H9 (cell line): ENCODE measurements at regions not wholly inside any gene's neighbourhood (a gene's known extent, or its start where the extent isn't known, plus 50 kb on each side); places are given as distances from the start of the nearest gene placed in this dataset.
"Not testable (repeated sequence)": the region's sequence is repeated elsewhere in the genome, so short reads cannot be mapped to it uniquely, and the experiment has no call there.

Experiments
- DNase-seq: peaks from one replicate; pipeline ENCODE4 v3.0.0-alpha.2; 2017
- H2AFZ ChIP-seq: one replicate; pipeline ENCODE4 v1.6.1; 2013; ENCODE audit warnings: mild to moderate bottlenecking, low read length, control low read depth, moderate library complexity
- H2AK5ac ChIP-seq: 2 replicates; pipeline ENCODE4 v1.6.1; 2013; ENCODE audit warnings: low read length, control low read depth, mixed read lengths; ENCODE audit not compliant: insufficient read length
- H2BK120ac ChIP-seq: one replicate; pipeline ENCODE4 v1.6.1; 2013; ENCODE audit warnings: low read depth, mild to moderate bottlenecking, low read length, control low read depth, inconsistent platforms; ENCODE audit not compliant: poor library complexity, severe bottlenecking
- H2BK12ac ChIP-seq: 2 replicates; pipeline ENCODE4 v1.6.1; 2013; ENCODE audit warnings: low read length, control low read depth, mixed read lengths, low read depth; ENCODE audit not compliant: insufficient read length
- H2BK15ac ChIP-seq: 2 replicates; pipeline ENCODE4 v1.6.1; 2013; ENCODE audit warnings: low read depth, low read length, control low read depth
- H2BK20ac ChIP-seq: one replicate; pipeline ENCODE4 v1.6.1; 2013; ENCODE audit warnings: low read depth, mild to moderate bottlenecking, low read length, control low read depth, inconsistent platforms; ENCODE audit not compliant: poor library complexity, severe bottlenecking
- H2BK5ac ChIP-seq: 2 replicates; pipeline ENCODE4 v1.6.1; 2013; ENCODE audit warnings: low read length, control low read depth, mixed read lengths; ENCODE audit not compliant: insufficient read length
- H3K14ac ChIP-seq: 2 replicates; pipeline ENCODE4 v1.6.1; 2013; ENCODE audit warnings: low read length, control low read depth; ENCODE audit not compliant: insufficient read depth
- H3K18ac ChIP-seq: 2 replicates; pipeline ENCODE4 v1.6.1; 2013; ENCODE audit warnings: low read depth, mild to moderate bottlenecking, mixed read lengths, low read length, control low read depth; ENCODE audit not compliant: insufficient read length
- H3K23ac ChIP-seq: 2 replicates; pipeline ENCODE4 v1.6.1; 2013; ENCODE audit warnings: low read length, control low read depth, mixed read lengths, low read depth; ENCODE audit not compliant: insufficient read length
- H3K23me2 ChIP-seq: 2 replicates; pipeline ENCODE4 v1.6.1; 2013; ENCODE audit warnings: low read depth, mild to moderate bottlenecking, mixed read lengths, low read length, control low read depth; ENCODE audit not compliant: insufficient read length, poor library complexity, severe bottlenecking
- H3K27ac ChIP-seq: 2 replicates; pipeline ENCODE4 v1.5.1; 2013; ENCODE audit warnings: low read length, control low read depth, mixed read lengths, low read depth; ENCODE audit not compliant: insufficient read length
- H3K27me3 ChIP-seq: 2 replicates; pipeline ENCODE4 v1.6.1; 2013; ENCODE audit warnings: low read length, control low read depth, inconsistent platforms; ENCODE audit not compliant: insufficient read depth
- H3K4ac ChIP-seq: 2 replicates; pipeline ENCODE4 v1.6.1; 2013; ENCODE audit warnings: low read depth, mild to moderate bottlenecking, control low read depth, inconsistent platforms, low read length, moderate library complexity
- H3K4me1 ChIP-seq: 2 replicates; pipeline ENCODE4 v1.6.1; 2013; ENCODE audit warnings: low read length, control low read depth, inconsistent platforms; ENCODE audit not compliant: insufficient read depth
- H3K4me2 ChIP-seq: 2 replicates; pipeline ENCODE4 v1.6.1; 2013; ENCODE audit warnings: low read length, control low read depth, mixed read lengths; ENCODE audit not compliant: insufficient read length, insufficient read depth
- H3K56ac ChIP-seq: 2 replicates; pipeline ENCODE4 v1.6.1; 2013; ENCODE audit warnings: low read depth, mild to moderate bottlenecking, mixed read lengths, low read length, control low read depth; ENCODE audit not compliant: insufficient read length
- H3K79me1 ChIP-seq: 2 replicates; pipeline ENCODE4 v1.6.1; 2013; ENCODE audit warnings: low read depth, mild to moderate bottlenecking, moderate library complexity, low read length, control low read depth, inconsistent platforms; ENCODE audit not compliant: insufficient read depth, poor library complexity, severe bottlenecking
- H3K79me2 ChIP-seq: 2 replicates; pipeline ENCODE4 v1.6.1; 2013; ENCODE audit warnings: low read length, control low read depth, inconsistent platforms; ENCODE audit not compliant: insufficient read depth
- H3K9ac ChIP-seq: 2 replicates; pipeline ENCODE4 v1.6.1; 2013; ENCODE audit warnings: low read length, control low read depth, mixed read lengths; ENCODE audit not compliant: insufficient read length; ENCODE audit errors: extremely low read depth
- H3K9me3 ChIP-seq: one replicate; pipeline ENCODE4 v1.6.1; 2013; ENCODE audit warnings: low read depth, low read length, inconsistent platforms; ENCODE audit not compliant: control insufficient read depth
- H3T11ph ChIP-seq: one replicate; pipeline ENCODE4 v1.6.1; 2013; ENCODE audit warnings: mild to moderate bottlenecking, low read length, control low read depth, inconsistent platforms
- H4K20me1 ChIP-seq: one replicate; pipeline ENCODE4 v1.6.1; 2013; ENCODE audit not compliant: control insufficient read depth, insufficient read length, insufficient read depth
- H4K5ac ChIP-seq: 2 replicates; pipeline ENCODE4 v1.6.1; 2013; ENCODE audit warnings: low read depth, mild to moderate bottlenecking, mixed read lengths, low read length, control low read depth; ENCODE audit not compliant: insufficient read length
- H4K8ac ChIP-seq: replicated peaks from 2 replicates; pipeline ENCODE4 v1.6.1; 2013; ENCODE audit warnings: low read length, control low read depth, mixed read lengths, low read depth; ENCODE audit not compliant: insufficient read length
- H4K91ac ChIP-seq: 2 replicates; pipeline ENCODE4 v1.6.1; 2013; ENCODE audit warnings: low read depth, mild to moderate bottlenecking, moderate library complexity, mixed read lengths, low read length, control low read depth; ENCODE audit not compliant: insufficient read length
- H3K27ac Mint-ChIP-seq, 3 experiments: 2 replicates in 2 of 3; 3 replicates in 1 of 3; pipeline ENCODE4 v1.8.0; 2020 to 2021; ENCODE audit warnings: mixed read lengths in 3 of 3, mild to moderate bottlenecking in 1 of 3, moderate library complexity in 1 of 3
- H3K27me3 Mint-ChIP-seq: 2 replicates; pipeline ENCODE4 v1.8.0; 2021; ENCODE audit warnings: low read depth, mild to moderate bottlenecking, moderate library complexity, mixed read lengths
- H3K36me3 Mint-ChIP-seq, 3 experiments: 2 replicates in 2 of 3; 3 replicates in 1 of 3; pipeline ENCODE4 v1.8.0; 2020 to 2021; ENCODE audit warnings: low read depth in 3 of 3, mixed read lengths in 3 of 3; ENCODE audit not compliant: insufficient read depth in 1 of 3
- H3K4me1 Mint-ChIP-seq, 2 experiments: 2 replicates each; pipeline ENCODE4 v1.8.0; 2020; ENCODE audit warnings: mixed read lengths in 2 of 2
- H3K4me3 Mint-ChIP-seq, 2 experiments: 2 replicates in 1 of 2; 3 replicates in 1 of 2; pipeline ENCODE4 v1.8.0; 2020 to 2021; ENCODE audit warnings: mild to moderate bottlenecking in 2 of 2, mixed read lengths in 2 of 2, moderate library complexity in 1 of 2
- H3K9me3 Mint-ChIP-seq, 2 experiments: 2 replicates in 1 of 2; 3 replicates in 1 of 2; pipeline ENCODE4 v1.8.0; 2020; ENCODE audit warnings: mild to moderate bottlenecking in 2 of 2, mixed read lengths in 2 of 2, moderate library complexity in 1 of 2
- WGBS: extraction: QIAGEN DNeasy Blood & Tissue Kit; methylation state at CpG from one replicate; pipeline ENCODE4 v1.1.7; 2013; ENCODE audit warnings: missing lambda C conversion rate, low lambda C conversion rate, mixed read lengths; ENCODE audit not compliant: insufficient read length; ENCODE audit errors: extremely low coverage; 5-methylcytosine and 5-hydroxymethylcytosine counted together
- TF ChIP-seq, protein P1 (sequence below): fragments of 200-600 bp; sonication (generic); conservative IDR thresholded peaks from 3 replicates; pipeline ENCODE4 v1.8.0; 2021; ENCODE audit warnings: antibody characterized with exemption, mild to moderate bottlenecking

DNA sequence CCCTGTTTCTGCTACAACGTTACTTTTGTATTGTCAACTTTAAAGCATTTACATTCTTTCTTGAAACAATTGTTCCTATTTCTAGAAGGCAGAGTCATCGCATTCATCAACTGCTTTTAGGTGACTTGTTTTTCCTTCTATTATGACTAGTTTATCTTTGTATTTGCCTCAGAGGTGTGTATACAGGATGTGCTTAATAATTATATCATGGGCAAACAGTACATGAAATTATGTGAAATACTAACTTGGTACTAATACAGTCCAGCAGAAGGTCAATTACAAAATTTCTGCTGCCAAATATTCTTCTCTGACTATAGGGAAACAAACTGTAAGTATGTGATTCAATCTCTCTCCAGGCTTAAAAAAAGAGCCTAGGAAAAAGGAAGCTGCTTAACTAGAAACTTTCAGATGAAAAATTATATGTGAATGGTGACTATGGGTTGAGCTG, 101.6 kb downstream of the C4BPA start:
- H3K9me3 Mint-ChIP-seq, result peaks cover 24 to 32% of the 10 kb centered on the region in 2 experiments
- Histone ChIP-seq H2BK12ac (no peak overlapping the region), H3K4ac (no peak overlapping the region), H2BK5ac (no peak overlapping the region), H3K9ac (no peak overlapping the region), H2AK5ac (no peak overlapping the region), H3K9me3 (no peaks in the 10 kb centered on the region), H3T11ph (no peak overlapping the region), H4K20me1 (no peaks in the 10 kb centered on the region), H3K27me3 (no peaks in the 10 kb centered on the region), H2AFZ (no peak overlapping the region), H2BK120ac (no peak overlapping the region), H4K5ac (no peak overlapping the region), H3K79me2 (no peaks in the 10 kb centered on the region), H2BK15ac (no peak overlapping the region), H3K18ac (no peak overlapping the region), H2BK20ac (no peak overlapping the region), H3K14ac (no peak overlapping the region), H3K23ac (no peak overlapping the region), H4K8ac (no peak overlapping the region), H3K79me1 (no peaks in the 10 kb centered on the region), H3K4me1 (no peaks in the 10 kb centered on the region), H3K27ac (no peak overlapping the region), H4K91ac (no peak overlapping the region), H3K56ac (no peak overlapping the region), H3K23me2 (no peaks in the 10 kb centered on the region), H3K4me2 (no peak overlapping the region)
- WGBS, result no CpG with 5 or more reads among the region's 2 CpGs
- no peak for DNase-seq
- H3K27me3 Mint-ChIP-seq, result peaks cover 5% of the 10 kb centered on the region
- TF ChIP-seq, protein P1, sequence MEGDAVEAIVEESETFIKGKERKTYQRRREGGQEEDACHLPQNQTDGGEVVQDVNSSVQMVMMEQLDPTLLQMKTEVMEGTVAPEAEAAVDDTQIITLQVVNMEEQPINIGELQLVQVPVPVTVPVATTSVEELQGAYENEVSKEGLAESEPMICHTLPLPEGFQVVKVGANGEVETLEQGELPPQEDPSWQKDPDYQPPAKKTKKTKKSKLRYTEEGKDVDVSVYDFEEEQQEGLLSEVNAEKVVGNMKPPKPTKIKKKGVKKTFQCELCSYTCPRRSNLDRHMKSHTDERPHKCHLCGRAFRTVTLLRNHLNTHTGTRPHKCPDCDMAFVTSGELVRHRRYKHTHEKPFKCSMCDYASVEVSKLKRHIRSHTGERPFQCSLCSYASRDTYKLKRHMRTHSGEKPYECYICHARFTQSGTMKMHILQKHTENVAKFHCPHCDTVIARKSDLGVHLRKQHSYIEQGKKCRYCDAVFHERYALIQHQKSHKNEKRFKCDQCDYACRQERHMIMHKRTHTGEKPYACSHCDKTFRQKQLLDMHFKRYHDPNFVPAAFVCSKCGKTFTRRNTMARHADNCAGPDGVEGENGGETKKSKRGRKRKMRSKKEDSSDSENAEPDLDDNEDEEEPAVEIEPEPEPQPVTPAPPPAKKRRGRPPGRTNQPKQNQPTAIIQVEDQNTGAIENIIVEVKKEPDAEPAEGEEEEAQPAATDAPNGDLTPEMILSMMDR, result no peak
- no peaks in the 10 kb centered on the region for H3K4me1 Mint-ChIP-seq
- peaks cover 5 to 13% (median 10%) of the 10 kb centered on the region in 3 experiments; a peak in 6 of 7 replicates for H3K36me3 Mint-ChIP-seq
- H3K27ac Mint-ChIP-seq, result no peak overlapping the region
- no peak overlapping the region for H3K4me3 Mint-ChIP-seq

DNA sequence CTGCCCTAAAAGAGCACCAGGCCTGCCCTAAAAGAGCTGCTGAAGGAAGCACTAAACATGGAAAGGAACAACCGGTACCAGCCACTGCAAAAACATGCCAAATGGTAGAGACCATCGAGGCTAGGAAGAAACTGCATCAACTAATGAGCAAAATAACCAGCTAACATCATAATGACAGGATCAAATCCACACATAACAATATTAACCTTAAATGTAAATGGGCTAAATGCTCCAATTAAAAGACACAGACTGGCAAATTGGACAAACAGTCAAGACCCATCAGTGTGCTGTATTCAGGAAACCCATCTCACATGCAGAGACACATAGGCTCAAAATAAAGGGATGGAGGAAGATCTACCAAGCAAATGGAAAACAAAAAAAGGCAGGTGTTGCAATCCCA, 104.7 kb downstream of the C4BPA start:
- H3K79me2 ChIP-seq, H2BK15ac ChIP-seq, H2BK20ac ChIP-seq, H3K18ac ChIP-seq, H3K9me3 ChIP-seq, H2AFZ ChIP-seq, H3K4me2 ChIP-seq, H3K9ac ChIP-seq, H4K8ac ChIP-seq, H3K27me3 Mint-ChIP-seq, H3K23me2 ChIP-seq, H2BK120ac ChIP-seq, H3K23ac ChIP-seq, H3K27ac ChIP-seq, DNase-seq, H4K20me1 ChIP-seq, H2BK5ac ChIP-seq, H3K4ac ChIP-seq, H2AK5ac ChIP-seq, H4K5ac ChIP-seq, H3K4me1 ChIP-seq, H2BK12ac ChIP-seq, H3T11ph ChIP-seq, H3K79me1 ChIP-seq, H4K91ac ChIP-seq, H3K27me3 ChIP-seq, H3K14ac ChIP-seq, H3K4me1 Mint-ChIP-seq, H3K27ac Mint-ChIP-seq, H3K4me3 Mint-ChIP-seq, H3K56ac ChIP-seq: not testable (repeated sequence)
- Mint-ChIP-seq H3K36me3 (peaks cover 5 to 13% (median 10%) of the 10 kb centered on the region in 3 experiments; a peak in 6 of 7 replicates), H3K9me3 (peaks cover 20 to 30% of the 10 kb centered on the region in 2 experiments)
- no CpG with 5 or more reads among the region's 2 CpGs for WGBS
